ENCODE measurements at regions not wholly inside any gene's neighbourhood (a gene's known extent, or its start where the extent isn't known, plus 50 kb on each side); places are given as distances from the start of the nearest gene placed in this dataset.

GRCh38 chr2:220626603-220627002, 945.5 kb downstream of the EPHA4 start:
- no peak overlapping the region for H3K4me3 ChIP-seq (ENCODE audit: low read depth, low read length)

GRCh38 chr2:220628252-220628651, 943.9 kb downstream of the EPHA4 start:
- no peak overlapping the region for H3K4me3 ChIP-seq (ENCODE audit: low read depth, low read length)
- TF ChIP-seq CTCF (conservative IDR thresholded peaks at IDR 0.05; ENCODE audit: low read depth, low read length): no peak
- DNase-seq (ENCODE audit: low read depth): no peak

More at GRCh38 chr2:220626603-220627002, 945.5 kb downstream of the EPHA4 start:
- no peak for DNase-seq (ENCODE audit: low read depth)
- no peak for TF ChIP-seq CTCF (conservative IDR thresholded peaks at IDR 0.05; ENCODE audit: low read depth, low read length)

GRCh38 chr2:220641137-220641536, 931.0 kb downstream of the EPHA4 start:
- no peak for DNase-seq (ENCODE audit: low read depth)
- TF ChIP-seq CTCF (conservative IDR thresholded peaks at IDR 0.05; ENCODE audit: low read depth, low read length): no peak
- no peak overlapping the region for H3K4me3 ChIP-seq (ENCODE audit: low read depth, low read length)

DNA sequence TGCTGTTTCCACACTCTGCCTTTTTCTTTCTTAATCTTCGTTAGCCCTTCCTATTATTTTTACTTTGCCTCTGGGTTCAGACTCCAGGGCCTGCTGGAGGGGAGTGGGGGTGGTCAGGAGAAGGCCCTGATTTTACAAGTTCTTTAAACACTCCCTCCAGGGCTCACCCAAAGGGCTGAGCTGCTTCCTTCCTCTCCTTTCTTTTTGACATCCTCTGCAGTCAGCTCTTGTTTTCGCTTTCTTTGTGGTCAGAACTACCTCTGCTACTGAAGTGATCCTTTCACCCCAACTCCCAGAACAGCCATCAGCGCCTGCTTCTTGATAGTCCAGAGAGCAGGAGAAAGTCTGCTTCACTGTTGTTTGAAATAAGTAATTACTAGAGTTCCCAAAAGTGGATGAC, 925.7 kb downstream of the EPHA4 start:
- no peak for TF ChIP-seq CTCF (conservative IDR thresholded peaks at IDR 0.05; ENCODE audit: low read depth, low read length)
- DNase-seq (ENCODE audit: low read depth): no peak
- no peak overlapping the region for H3K4me3 ChIP-seq (ENCODE audit: low read depth, low read length)

DNA sequence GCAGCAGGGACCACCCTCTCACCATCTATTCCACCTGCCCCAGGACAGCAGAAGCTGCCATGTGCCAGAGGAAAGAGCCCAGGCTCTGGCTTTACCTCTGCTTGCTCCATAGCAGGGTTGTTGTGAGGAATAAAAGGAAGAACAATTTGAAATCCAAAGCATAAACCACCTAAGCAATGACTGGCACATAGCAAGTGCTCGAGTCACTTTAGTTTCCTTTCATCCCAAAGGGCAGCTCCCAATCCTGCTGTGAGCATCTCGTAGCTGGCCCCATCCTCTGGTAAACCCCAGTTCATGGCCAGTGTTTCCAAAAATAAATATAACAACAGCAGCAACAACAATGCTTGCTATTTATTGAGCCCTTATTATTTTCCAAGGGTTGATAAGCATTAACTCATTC, 923.5 kb downstream of the EPHA4 start:
- no peak for DNase-seq (ENCODE audit: low read depth)
- TF ChIP-seq CTCF (conservative IDR thresholded peaks at IDR 0.05; ENCODE audit: low read depth, low read length): no peak
- no peak overlapping the region for H3K4me3 ChIP-seq (ENCODE audit: low read depth, low read length)

GRCh38 chr2:220653776-220654175, 918.3 kb downstream of the EPHA4 start:
- TF ChIP-seq CTCF (conservative IDR thresholded peaks at IDR 0.05; ENCODE audit: low read depth, low read length): no peak
- no peak overlapping the region for H3K4me3 ChIP-seq (ENCODE audit: low read depth, low read length)
- DNase-seq (ENCODE audit: low read depth): no peak

DNA sequence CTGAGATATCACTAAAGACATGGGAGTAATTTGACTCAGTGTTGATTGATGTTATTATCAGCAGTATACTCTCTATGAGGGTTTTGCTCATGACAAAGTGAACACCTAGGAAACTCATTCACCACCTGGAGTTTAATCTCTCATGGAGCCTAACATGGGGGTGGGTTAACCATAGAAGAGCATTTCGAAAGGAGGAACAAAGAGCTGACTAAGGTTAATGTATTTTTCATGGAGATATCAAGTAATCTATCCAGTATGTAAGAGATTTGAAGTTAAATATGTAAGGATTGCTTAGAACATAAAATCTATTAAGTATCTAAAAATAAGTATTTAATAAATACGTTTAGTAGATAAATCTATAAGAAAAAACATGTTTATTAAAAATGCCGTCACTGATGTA, 917.8 kb downstream of the EPHA4 start:
- no peak overlapping the region for H3K4me3 ChIP-seq (ENCODE audit: low read depth, low read length)
- DNase-seq (ENCODE audit: low read depth): no peak
- TF ChIP-seq CTCF (conservative IDR thresholded peaks at IDR 0.05; ENCODE audit: low read depth, low read length): no peak

Data from choroid plexus epithelial cell (primary cell).